ENCODE measurements at regions not wholly inside any gene's neighbourhood (a gene's known extent, or its start where the extent isn't known, plus 50 kb on each side); places are given as distances from the start of the nearest gene placed in this dataset.

DNA sequence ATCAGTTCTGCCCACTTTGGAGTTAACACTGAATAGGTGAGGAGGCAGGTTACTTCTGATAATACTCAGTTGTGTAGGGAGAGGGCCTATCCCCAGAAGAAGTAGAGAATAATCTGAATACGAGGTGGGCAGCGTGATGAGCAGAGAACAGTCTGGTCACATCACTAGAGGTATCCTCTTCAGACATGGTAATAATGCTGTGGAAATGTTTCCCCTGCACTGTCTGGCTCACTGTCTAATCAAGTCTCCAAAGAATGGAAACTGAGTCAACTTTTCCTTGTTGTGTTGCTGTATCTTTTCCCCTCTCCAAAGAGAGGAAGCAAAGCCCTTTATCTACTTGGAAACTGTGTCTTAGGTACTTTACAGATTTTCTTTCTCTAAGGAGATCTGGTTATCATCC lies 110.9 kb upstream of the ANKRD55 start:
- Histone ChIP-seq H3K4me2 (ENCODE audit: insufficient read depth, low read length) (no peak overlapping the region), H3K9me3 (ENCODE audit: low read depth, low read length) (no peaks in the 10 kb centered on the region), H2AFZ (ENCODE audit: low read length) (no peak overlapping the region), H3K4me3 (ENCODE audit: insufficient read depth, low read length) (no peak overlapping the region), H3K4me1 (ENCODE audit: insufficient read depth, low read length) (peaks cover 10% of the 10 kb centered on the region), H3K36me3 (ENCODE audit: insufficient read depth, low read length) (no peaks in the 10 kb centered on the region), H3K79me2 (ENCODE audit: insufficient read depth, low read length) (no peaks in the 10 kb centered on the region), H3K27me3 (ENCODE audit: insufficient read depth, low read length) (peaks cover 3% of the 10 kb centered on the region), H3K27ac (ENCODE audit: low read depth, low read length) (no peak overlapping the region), H4K20me1 (ENCODE audit: insufficient read depth, low read length) (no peaks in the 10 kb centered on the region)
- DNase-seq (ENCODE audit: insufficient read length, low spot score, missing footprints), result no peak
- TF ChIP-seq, protein P1, sequence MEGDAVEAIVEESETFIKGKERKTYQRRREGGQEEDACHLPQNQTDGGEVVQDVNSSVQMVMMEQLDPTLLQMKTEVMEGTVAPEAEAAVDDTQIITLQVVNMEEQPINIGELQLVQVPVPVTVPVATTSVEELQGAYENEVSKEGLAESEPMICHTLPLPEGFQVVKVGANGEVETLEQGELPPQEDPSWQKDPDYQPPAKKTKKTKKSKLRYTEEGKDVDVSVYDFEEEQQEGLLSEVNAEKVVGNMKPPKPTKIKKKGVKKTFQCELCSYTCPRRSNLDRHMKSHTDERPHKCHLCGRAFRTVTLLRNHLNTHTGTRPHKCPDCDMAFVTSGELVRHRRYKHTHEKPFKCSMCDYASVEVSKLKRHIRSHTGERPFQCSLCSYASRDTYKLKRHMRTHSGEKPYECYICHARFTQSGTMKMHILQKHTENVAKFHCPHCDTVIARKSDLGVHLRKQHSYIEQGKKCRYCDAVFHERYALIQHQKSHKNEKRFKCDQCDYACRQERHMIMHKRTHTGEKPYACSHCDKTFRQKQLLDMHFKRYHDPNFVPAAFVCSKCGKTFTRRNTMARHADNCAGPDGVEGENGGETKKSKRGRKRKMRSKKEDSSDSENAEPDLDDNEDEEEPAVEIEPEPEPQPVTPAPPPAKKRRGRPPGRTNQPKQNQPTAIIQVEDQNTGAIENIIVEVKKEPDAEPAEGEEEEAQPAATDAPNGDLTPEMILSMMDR (IDR thresholded peaks at IDR 0.05; ENCODE audit: extremely low read depth, low read depth, low read length), result no peak

GRCh38 chr5:56342616-56343015 lies 109.5 kb upstream of the ANKRD55 start:
- Histone ChIP-seq H3K4me3 (ENCODE audit: insufficient read depth, low read length) (no peak overlapping the region), H3K4me2 (ENCODE audit: insufficient read depth, low read length) (no peak overlapping the region), H3K27me3 (ENCODE audit: insufficient read depth, low read length) (peaks cover 3% of the 10 kb centered on the region), H3K27ac (ENCODE audit: low read depth, low read length) (no peak overlapping the region), H2AFZ (ENCODE audit: low read length) (no peak overlapping the region), H4K20me1 (ENCODE audit: insufficient read depth, low read length) (no peaks in the 10 kb centered on the region), H3K36me3 (ENCODE audit: insufficient read depth, low read length) (no peaks in the 10 kb centered on the region), H3K4me1 (ENCODE audit: insufficient read depth, low read length) (peaks cover 10% of the 10 kb centered on the region), H3K9me3 (ENCODE audit: low read depth, low read length) (no peaks in the 10 kb centered on the region), H3K79me2 (ENCODE audit: insufficient read depth, low read length) (no peaks in the 10 kb centered on the region)
- DNase-seq (ENCODE audit: insufficient read length, low spot score, missing footprints), result no peak
- TF ChIP-seq, protein P1 (IDR thresholded peaks at IDR 0.05; ENCODE audit: extremely low read depth, low read depth, low read length), result no peak

DNA sequence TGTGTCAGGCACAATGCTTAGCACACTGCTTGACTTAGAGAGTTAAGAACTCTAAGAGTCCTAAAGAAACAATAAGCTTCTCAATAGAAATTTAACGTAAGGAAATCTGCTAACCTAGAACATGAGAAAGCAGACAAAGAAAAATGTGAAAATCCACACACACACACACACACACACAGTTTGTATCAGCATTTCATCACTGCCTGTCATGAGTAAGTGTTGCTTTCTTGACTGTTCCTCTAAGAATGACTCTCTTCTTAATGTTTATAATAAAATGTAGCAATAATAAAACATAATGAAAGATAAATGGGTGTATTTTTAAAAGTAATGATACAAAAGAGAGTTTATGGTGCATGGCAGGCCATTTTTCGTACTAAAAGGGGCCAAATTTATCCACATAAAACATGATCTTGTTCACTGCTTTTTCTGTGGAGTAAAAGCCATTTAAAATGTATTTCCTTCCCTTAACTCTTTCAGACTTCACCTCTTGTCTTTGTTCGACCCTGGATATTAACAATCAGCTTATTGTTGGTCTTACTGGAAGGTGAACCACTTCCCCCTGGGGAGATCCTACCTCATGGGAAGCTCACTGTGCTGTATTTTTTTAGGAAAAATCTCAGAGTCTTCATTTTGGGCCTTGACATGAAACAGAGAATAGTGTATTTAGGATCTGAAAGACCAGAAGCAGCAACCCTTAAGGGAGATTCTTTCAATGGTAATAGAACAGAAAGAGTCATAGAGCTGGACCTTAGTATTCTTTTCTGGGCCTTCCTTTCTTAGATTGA lies 107.3 kb upstream of the ANKRD55 start:
- Histone ChIP-seq H3K4me2 (ENCODE audit: insufficient read depth, low read length) (no peak overlapping the region), H3K36me3 (ENCODE audit: insufficient read depth, low read length) (no peaks in the 10 kb centered on the region), H3K27ac (ENCODE audit: low read depth, low read length) (no peak overlapping the region), H3K4me3 (ENCODE audit: insufficient read depth, low read length) (no peak overlapping the region), H3K27me3 (ENCODE audit: insufficient read depth, low read length) (peaks cover 3% of the 10 kb centered on the region), H2AFZ (ENCODE audit: low read length) (no peak overlapping the region), H3K9me3 (ENCODE audit: low read depth, low read length) (no peaks in the 10 kb centered on the region), H3K4me1 (ENCODE audit: insufficient read depth, low read length) (no peaks in the 10 kb centered on the region), H4K20me1 (ENCODE audit: insufficient read depth, low read length) (no peaks in the 10 kb centered on the region), H3K79me2 (ENCODE audit: insufficient read depth, low read length) (no peaks in the 10 kb centered on the region)
- DNase-seq (ENCODE audit: insufficient read length, low spot score, missing footprints), result no peak
- TF ChIP-seq, protein P1 (IDR thresholded peaks at IDR 0.05; ENCODE audit: extremely low read depth, low read depth, low read length), result no peak

- Histone ChIP-seq H3K27me3 (ENCODE audit: insufficient read depth, low read length) (peaks cover 3% of the 10 kb centered on the region), H3K79me2 (ENCODE audit: insufficient read depth, low read length) (no peaks in the 10 kb centered on the region), H3K4me1 (ENCODE audit: insufficient read depth, low read length) (no peaks in the 10 kb centered on the region), H3K4me3 (ENCODE audit: insufficient read depth, low read length) (no peak overlapping the region), H3K4me2 (ENCODE audit: insufficient read depth, low read length) (no peak overlapping the region), H3K9me3 (ENCODE audit: low read depth, low read length) (peaks cover 4% of the 10 kb centered on the region), H3K36me3 (ENCODE audit: insufficient read depth, low read length) (no peaks in the 10 kb centered on the region), H3K27ac (ENCODE audit: low read depth, low read length) (no peak overlapping the region), H2AFZ (ENCODE audit: low read length) (no peak overlapping the region), H4K20me1 (ENCODE audit: insufficient read depth, low read length) (no peaks in the 10 kb centered on the region)
- no peak for DNase-seq (ENCODE audit: insufficient read length, low spot score, missing footprints)
- TF ChIP-seq, protein P1 (IDR thresholded peaks at IDR 0.05; ENCODE audit: extremely low read depth, low read depth, low read length), result no peak
Measured at GRCh38 chr5:56339732-56340131, 106.6 kb upstream of the ANKRD55 start.

Measured in osteoblast (primary cell).